ENCODE measurements at regions not wholly inside any gene's neighbourhood (a gene's known extent, or its start where the extent isn't known, plus 50 kb on each side); places are given as distances from the start of the nearest gene placed in this dataset.
"Not testable (repeated sequence)": the region's sequence is repeated elsewhere in the genome, so short reads cannot be mapped to it uniquely, and the experiment has no call there.

GRCh38 chr13:80168089-80168850 lies 172.7 kb downstream of the SPRY2 start:
- no peak for DNase-seq

GRCh38 chr13:80166352-80166751 lies 174.6 kb downstream of the SPRY2 start:
- no peak for DNase-seq

DNA sequence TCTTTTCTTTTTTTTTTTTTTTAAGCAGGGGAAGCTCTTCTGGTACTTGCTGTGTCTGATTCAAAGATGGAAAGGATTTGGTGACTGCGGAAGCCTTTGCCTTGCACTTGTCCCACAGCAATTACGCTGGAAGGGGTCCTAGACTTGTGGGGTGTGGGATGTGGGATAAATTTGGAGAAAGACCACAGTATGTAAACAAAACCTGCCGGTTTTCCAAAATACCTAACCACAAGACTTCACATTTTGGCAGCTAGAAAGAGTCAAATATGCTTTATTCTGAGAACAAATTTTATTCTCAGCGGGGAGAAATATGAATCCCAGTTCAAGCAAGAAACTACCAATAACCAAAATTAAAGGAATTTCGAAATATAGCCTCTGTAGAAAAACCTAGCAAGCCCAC lies 176.5 kb downstream of the SPRY2 start:
- DNase-seq = no peak

- no peak for DNase-seq
These were observed 179.0 kb downstream of the SPRY2 start for GRCh38 chr13:80161896-80162295.

DNA sequence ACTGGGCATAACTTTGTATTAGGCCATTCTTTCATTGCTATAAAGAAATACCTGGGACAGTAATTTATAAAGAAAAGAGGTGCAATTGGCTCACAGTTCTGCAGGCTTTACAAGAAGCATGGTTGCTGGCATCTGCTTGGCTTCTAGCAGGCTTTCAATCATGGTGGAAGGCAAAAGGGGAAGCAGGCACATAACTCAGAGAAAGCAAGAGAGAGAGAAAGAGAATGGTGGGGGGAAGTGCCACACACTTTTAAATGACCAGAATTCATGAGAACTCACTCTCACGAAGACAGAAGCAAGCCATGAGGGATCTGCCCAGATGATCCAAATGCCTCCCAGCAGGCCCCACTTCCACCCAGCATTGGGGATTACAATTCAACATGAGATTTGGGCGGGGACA lies 179.7 kb downstream of the SPRY2 start:
- DNase-seq = no peak

GRCh38 chr13:80160110-80160509 lies 180.8 kb downstream of the SPRY2 start:
- DNase-seq = no peak

DNA sequence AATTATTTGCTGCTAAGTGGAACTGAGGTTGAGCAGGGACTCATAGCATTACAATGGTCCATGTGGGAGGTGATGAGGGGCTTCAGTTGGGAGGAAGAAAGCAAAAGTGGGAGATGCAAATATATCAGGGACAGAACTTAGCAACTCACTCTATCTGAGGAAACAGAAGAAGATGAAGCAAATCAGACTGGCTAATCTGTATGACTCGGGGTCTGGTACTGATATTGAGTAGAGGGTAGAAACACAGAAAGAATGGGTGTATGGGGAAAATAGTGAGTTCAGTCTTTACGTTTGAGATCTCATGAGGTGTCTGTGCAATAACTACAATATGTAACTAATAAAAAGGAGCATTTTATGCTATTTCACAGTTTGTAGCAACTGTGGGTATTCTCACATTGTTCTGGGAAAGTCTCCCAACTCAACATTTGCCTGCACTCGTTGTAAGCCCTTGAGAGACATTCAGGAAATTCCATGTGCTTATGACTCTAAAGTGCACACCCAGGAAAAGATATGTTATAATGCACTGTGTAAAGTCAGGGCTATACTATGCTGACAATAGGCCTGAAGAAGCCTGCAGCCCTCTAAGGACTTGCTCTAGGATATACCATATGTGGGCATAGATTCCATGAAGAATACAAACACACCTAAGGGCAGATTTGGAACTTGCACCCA lies 183.5 kb downstream of the SPRY2 start:
- DNase-seq = no peak

DNA sequence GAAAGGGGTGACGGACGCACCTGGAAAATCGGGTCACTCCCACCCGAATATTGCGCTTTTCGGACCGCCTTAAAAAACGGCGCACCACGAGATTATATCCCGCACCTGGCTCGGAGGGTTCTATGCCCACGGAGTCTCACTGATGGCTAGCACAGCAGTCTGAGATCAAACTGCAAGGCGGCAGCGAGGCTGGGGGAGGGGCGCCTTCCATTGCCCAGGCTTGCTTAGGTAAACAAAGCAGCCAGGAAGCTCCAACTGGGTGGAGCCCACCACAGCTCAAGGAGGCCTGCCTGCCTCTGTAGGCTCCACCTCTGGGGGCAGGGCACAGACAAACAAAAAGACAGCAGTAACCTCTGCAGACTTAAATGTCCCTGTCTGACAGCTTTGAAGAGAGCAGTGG lies 188.8 kb downstream of the SPRY2 start:
- DNase-seq = not testable (repeated sequence)

- DNase-seq = no peak
These were observed 189.9 kb downstream of the SPRY2 start for GRCh38 chr13:80151016-80151415.

- no peak for DNase-seq
These were observed 191.2 kb downstream of the SPRY2 start for GRCh38 chr13:80149736-80150135.

- DNase-seq = no peak
These were observed 195.7 kb downstream of the SPRY2 start for GRCh38 chr13:80145171-80145690.

- no peak for DNase-seq
These were observed 196.4 kb downstream of the SPRY2 start for GRCh38 chr13:80144493-80144892.

GRCh38 chr13:80141123-80141849 lies 199.6 kb downstream of the SPRY2 start:
- DNase-seq = no peak

DNA sequence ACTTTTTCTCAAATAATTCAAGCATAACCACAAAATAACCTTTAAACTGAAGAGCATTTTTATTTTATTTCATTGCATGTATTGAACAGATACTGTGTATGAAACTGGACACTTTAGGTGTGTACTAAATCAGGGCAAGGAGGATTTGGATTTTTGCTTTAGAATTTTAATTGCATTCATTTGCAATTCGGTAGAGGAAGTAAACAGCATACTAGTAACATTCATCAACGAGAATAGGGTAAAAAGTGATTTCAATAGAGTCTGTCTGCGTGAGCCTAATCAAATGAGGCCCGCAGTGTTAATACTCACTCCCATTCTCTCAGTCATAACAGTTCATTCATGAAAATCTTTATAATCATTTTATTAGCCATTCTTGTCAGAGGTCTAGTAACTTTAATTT lies 200.2 kb downstream of the SPRY2 start:
- no peak for DNase-seq

DNA sequence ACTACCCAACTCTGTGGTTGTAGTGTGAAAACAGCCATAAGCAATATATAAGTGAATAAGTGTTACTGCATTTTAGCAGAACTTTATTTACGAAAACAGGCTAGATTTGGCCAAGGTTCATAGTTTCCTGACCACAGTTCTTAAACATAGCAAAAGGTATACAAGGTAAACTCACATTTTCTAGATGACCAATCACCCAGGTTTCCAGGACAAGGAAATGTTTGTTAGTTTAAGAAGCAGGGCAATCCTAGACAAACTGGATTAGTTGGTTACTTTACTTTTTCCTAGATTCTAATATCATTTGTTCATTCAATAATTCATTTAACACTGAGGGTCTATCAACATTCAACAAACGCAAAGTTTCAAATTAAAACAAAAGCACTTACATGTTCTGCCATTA lies 201.7 kb downstream of the SPRY2 start:
- DNase-seq = no peak

DNA sequence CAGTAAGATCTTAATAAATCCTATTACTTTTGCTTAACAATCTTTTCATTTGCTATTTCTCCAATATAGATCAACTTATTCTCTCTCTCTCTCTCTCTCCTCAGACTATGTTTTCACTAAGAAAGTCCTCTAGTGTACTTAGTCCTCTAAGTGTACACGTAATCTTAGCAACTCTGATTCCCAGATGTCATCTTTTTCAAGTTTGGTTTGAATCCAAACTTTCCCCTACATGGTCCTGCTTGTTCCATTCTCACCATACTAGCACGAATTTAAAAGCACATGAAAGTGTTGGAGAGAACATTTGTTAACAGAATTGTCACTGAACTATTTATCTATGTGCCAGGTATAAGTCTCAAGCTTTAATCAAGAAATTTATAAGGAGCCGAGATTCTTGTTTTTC lies 202.9 kb downstream of the SPRY2 start:
- DNase-seq = no peak

DNA sequence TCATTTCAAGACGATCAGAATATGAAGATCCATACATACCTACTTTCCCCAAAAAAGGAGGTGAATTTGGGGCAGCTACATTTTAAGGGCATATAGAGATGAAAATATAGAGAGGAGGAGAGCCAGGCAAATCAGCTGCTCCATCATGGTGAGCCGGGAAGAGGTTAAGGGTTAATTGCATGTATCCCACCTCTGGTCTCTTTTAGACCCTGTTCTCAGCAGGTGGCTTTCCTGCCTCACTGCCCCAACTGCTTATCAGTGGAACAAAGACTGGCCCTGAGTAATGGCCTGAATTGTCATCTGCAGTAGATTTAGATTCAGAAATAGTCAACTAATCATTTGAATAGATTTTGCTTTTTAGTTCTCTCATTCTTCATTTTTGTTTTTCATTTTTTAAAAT lies 206.6 kb downstream of the SPRY2 start:
- DNase-seq = no peak

DNA sequence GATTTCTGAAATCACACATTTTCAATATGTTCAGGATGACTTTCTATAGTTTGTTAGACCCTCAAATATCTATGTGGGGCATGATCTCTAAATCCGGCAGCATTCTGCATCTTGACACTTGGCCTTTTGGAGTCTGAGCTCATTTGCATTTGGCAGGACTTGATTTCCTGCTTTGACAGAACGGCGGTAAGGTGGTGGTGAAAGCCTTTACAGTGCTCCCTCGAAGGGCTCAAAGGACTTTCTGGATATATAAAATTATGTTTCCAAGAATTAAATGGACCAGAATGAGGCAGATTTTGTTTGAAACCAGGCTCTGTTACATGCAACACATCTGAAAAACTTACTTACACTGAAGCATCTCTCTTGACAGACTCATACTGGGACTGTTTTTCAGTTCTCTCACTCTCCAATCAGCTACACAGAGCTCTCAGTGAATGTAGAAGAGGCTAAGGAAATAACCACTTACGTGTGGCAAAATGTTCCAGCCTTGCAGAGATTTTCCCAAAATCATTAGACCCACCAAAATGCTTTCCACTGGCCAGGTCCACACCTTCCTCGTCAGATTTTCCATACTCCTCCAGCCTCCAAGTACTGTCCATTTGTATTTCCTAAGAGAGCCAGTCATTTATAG lies 207.2 kb downstream of the SPRY2 start:
- DNase-seq = no peak

DNA sequence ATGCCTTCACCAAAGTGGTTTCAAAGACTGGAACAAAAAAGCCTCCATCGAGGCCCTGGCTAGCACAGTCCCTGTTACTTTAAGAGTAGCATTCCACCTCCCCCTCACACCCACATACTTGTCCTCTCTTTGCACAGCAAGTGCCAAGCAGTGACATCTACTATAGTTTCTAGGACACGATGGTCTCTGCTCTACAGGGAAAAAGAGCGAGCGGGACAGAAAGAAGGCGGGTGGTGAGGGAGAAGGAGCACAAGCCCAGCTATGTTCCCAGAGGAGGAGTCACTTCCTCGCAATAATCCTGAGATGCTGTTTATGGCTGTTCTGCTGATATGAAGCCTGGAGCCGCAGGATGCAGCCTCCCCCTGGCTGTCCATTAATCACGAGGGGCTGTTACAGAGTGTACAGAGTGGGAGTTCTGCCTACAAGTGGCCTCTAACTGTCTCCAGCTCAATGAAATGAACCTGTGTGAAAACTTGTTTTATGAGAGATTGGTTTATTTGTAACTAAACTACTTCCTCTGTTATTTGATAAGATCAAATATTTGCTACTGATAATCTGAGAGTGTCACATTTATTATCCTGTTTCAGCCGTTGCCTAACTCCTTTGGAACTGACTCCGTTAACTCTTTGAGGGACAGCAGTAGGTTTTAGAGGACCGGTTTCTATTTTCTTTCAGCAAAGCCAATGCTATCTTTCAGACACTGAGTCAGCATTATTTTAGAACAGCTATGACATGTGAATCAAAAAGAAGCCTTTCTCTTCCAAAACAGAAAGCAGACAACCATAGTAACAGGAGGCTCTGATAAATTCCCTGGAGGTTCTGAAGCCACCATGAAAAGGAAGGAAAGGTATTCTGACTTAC lies 208.0 kb downstream of the SPRY2 start:
- DNase-seq = no peak

GRCh38 chr13:80131204-80131603 lies 209.7 kb downstream of the SPRY2 start:
- DNase-seq = no peak

DNA sequence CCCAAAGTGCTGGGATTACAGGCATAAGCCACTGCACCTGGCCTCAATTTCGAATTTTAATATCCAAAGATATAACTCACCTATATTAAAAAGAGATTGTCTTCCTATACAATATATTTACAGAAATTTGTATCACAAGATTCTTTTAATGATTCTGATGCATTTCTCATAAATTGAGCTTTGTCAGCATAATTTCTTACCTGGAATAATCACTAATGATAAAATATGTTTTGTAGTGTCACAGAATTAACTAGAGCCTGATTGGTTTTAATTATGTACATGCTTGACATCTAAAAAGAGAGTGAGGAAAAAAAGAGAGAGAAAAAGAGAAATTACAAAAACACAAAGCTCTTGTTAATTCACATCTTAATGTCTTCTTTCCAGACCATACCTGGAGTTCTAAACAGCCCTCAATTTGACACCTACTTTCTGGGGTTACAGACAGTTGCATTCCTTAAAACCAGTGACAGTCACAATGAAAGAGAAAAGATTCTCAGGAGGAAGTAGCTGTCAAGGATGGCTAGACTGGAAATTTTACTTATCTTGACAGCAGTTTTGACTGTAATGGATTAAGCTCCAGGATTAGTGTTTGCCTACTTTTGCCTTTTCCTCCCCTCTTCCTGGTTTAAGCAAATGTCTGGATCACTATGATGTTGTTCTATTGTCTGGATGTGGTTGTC lies 214.4 kb downstream of the SPRY2 start:
- no peak for DNase-seq

DNA sequence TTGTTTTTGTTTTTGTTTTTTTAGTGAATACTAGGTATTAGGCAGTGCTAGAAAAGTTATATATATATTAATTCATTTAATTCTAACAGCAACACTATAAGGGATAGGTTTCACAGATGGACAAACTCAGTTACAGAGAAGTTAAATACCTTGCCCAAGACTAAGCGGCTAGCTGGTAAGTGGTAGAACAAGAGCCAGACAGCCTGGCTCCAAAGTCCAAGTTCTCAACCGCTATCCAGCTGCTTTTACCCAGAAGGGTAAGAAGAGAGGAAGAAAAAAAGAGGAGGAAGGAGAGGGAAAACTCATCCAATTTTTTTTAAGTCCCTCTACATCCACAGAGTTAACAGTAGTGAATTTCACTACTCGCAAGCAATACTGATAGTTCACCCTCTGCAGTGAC lies 217.0 kb downstream of the SPRY2 start:
- no peak for DNase-seq

Data from activated T-cell treated with anti-CD3 and anti-CD28 coated beads for 4 hours (primary cell).